K562 (cell line): ENCODE measurements at regions not wholly inside any gene's neighbourhood (a gene's known extent, or its start where the extent isn't known, plus 50 kb on each side); places are given as distances from the start of the nearest gene placed in this dataset.

Experiments used
- ATAC-seq: fragments of 200-7000 bp; cut with Tn5 transposase; 3 replicates; pipeline ENCODE4 v1.9.1; 2020; ENCODE audit warnings: moderate library complexity
- BruUV-seq: library from RNA; stranded (reverse); fragments of 400-500 nt; replicated peaks from 2 replicates; lab custom pipeline; 2021; lab: Mats Ljungman, UMichigan
- CTCF ChIA-PET: fragments of 300-600 bp; formaldehyde crosslinking; extraction: SDS; loops from one replicate; lab custom pipeline; 2021; ENCODE audit warnings: low intra/inter-chr PET ratio; lab: Yijun Ruan, JAX
- POLR2A ChIA-PET: fragments of 300-600, 350-650 bp; sonication (Branson Sonifier 250); formaldehyde crosslinking; extraction: SDS; loops from one replicate; lab custom pipeline; 2021; ENCODE audit warnings: antibody characterized with exemption, inconsistent platforms; lab: Yijun Ruan, JAX
- DNase-seq, 4 experiments: peaks; one replicate each; pipeline versions ENCODE4 v3.0.0 to v3.0.0-alpha.2; 2011 to 2018; ENCODE audit warnings: low spot score in 3 of 4, mixed read lengths in 3 of 4; ENCODE audit errors: extremely low read depth in 1 of 4
- FAIRE-seq: peaks from 2 replicates; lab custom pipeline; 2011; peaks lifted over from hg19 to GRCh38; lab: Jason Lieb, UNC
- H2AFZ ChIP-seq: 2 replicates; pipeline ENCODE4 v1.6.0; 2011; ENCODE audit warnings: low read depth, low read length, control low read depth, inconsistent platforms
- H3K27ac ChIP-seq: fragments of 200-600 bp; 3 replicates; pipeline ENCODE4 v1.8.0; 2011; ENCODE audit warnings: low read depth, mild to moderate bottlenecking, control low read depth, inconsistent platforms, low read length, moderate library complexity, mixed read lengths; ENCODE audit errors: extremely low read depth
- H3K27me3 ChIP-seq, 2 experiments: fragments of 300-600 bp in 1 of 2; 2 replicates in 1 of 2; 3 replicates in 1 of 2; pipeline versions ENCODE4 v1.6.0 to v1.8.0; 2011; ENCODE audit warnings: inconsistent platforms in 2 of 2, low read length in 2 of 2, mild to moderate bottlenecking in 1 of 2, mixed read lengths in 1 of 2, moderate library complexity in 1 of 2; ENCODE audit not compliant: control insufficient read depth in 2 of 2, insufficient read depth in 2 of 2
- H3K36me3 ChIP-seq: fragments of 300-600 bp; 3 replicates; pipeline ENCODE4 v1.8.0; 2011; ENCODE audit warnings: mild to moderate bottlenecking, low read length, inconsistent platforms; ENCODE audit not compliant: control insufficient read depth, insufficient read depth
- H3K4me1 ChIP-seq, 2 experiments: fragments of 200-600 bp in 1 of 2; replicated peaks in 1 of 2; 2 replicates in 1 of 2; 3 replicates in 1 of 2; pipeline versions ENCODE4 v1.5.1 to v1.8.0; 2011; ENCODE audit warnings: inconsistent platforms in 2 of 2, low read length in 2 of 2, mild to moderate bottlenecking in 1 of 2, mixed read lengths in 1 of 2, moderate library complexity in 1 of 2; ENCODE audit not compliant: control insufficient read depth in 2 of 2, insufficient read depth in 2 of 2
- H3K4me2 ChIP-seq: 2 replicates; pipeline ENCODE4 v1.6.1; 2011; ENCODE audit warnings: low read length, control low read depth, inconsistent platforms, mixed read lengths; ENCODE audit not compliant: insufficient read depth
- H3K4me3 ChIP-seq: fragments of 200-600 bp; sonication (generic), shearing (Covaris generic); 2 replicates; pipeline ENCODE4 v1.5.1; 2016; ENCODE audit warnings: control low read depth, inconsistent platforms
- H3K79me2 ChIP-seq: fragments of 200-600 bp; 3 replicates; pipeline ENCODE4 v1.8.0; 2011; ENCODE audit warnings: low read length, inconsistent platforms; ENCODE audit not compliant: control insufficient read depth, insufficient read depth
- H3K9ac ChIP-seq, 2 experiments: 2 replicates each; pipeline versions ENCODE4 v1.6.0 to v1.6.1; 2011; ENCODE audit warnings: low read depth in 2 of 2, low read length in 2 of 2, control low read depth in 1 of 2, inconsistent platforms in 1 of 2, mild to moderate bottlenecking in 1 of 2, mixed read lengths in 1 of 2; ENCODE audit not compliant: insufficient read depth in 1 of 2
- H3K9me1 ChIP-seq: one replicate; pipeline ENCODE4 v1.6.0; 2011; ENCODE audit warnings: inconsistent platforms, mild to moderate bottlenecking, low read length, moderate library complexity; ENCODE audit not compliant: control insufficient read depth, insufficient read depth
- H3K9me3 ChIP-seq: replicated peaks from 2 replicates; pipeline ENCODE4 v1.5.1; 2011; ENCODE audit warnings: low read depth, low read length, inconsistent platforms; ENCODE audit not compliant: control insufficient read depth, insufficient read depth
- H4K20me1 ChIP-seq: replicated peaks from 2 replicates; pipeline ENCODE4 v1.6.1; 2011; ENCODE audit warnings: low read length, inconsistent platforms, mixed read lengths; ENCODE audit not compliant: control insufficient read depth, insufficient read depth
- CBFA2T2 ChIP-seq: fragments of 450-650 bp; conservative IDR thresholded peaks from 2 replicates; pipeline ENCODE4 v1.6.1; 2017; ENCODE audit warnings: mild to moderate bottlenecking
- CBX1 ChIP-seq: sonication (generic); IDR thresholded peaks from 2 replicates; pipeline ENCODE4 v1.6.1; 2016; ENCODE audit warnings: antibody characterized with exemption, low read depth, mild to moderate bottlenecking
- GABPA ChIP-seq: fragments of 200-800 bp; sonication (Bioruptor generic); conservative IDR thresholded peaks from 2 replicates; pipeline ENCODE4 v1.6.1; 2016; ENCODE audit warnings: low read depth, missing genetic modification characterization, missing compliant biosample characterization
- KLF1 ChIP-seq: fragments of 450-650 bp; IDR thresholded peaks from 2 replicates; pipeline ENCODE4 v1.6.1; 2016; ENCODE audit warnings: missing genetic modification characterization, missing compliant biosample characterization
- KLF13 ChIP-seq: fragments of 450-650 bp; IDR thresholded peaks from 2 replicates; pipeline ENCODE4 v1.6.1; 2016; ENCODE audit warnings: missing genetic modification characterization, low read depth, mild to moderate bottlenecking, missing compliant biosample characterization, moderate library complexity, borderline replicate concordance
- LCOR ChIP-seq: sonication (generic); formaldehyde crosslinking; IDR thresholded peaks from 2 replicates; pipeline ENCODE4 v1.8.0; 2022; ENCODE audit warnings: mild to moderate bottlenecking, missing genetic modification reagents
- NR2C1 ChIP-seq, 2 experiments: fragments of 450-650 bp; IDR thresholded peaks; 2 replicates each; pipeline ENCODE4 v1.6.1; 2017; ENCODE audit warnings: mild to moderate bottlenecking in 2 of 2, antibody characterized with exemption in 1 of 2, inconsistent platforms in 1 of 2, missing compliant biosample characterization in 1 of 2, missing genetic modification characterization in 1 of 2
- OTX1 ChIP-seq: fragments of 450-650 bp; formaldehyde crosslinking; IDR thresholded peaks from 2 replicates; pipeline ENCODE4 v1.4.0; 2022; ENCODE audit warnings: mild to moderate bottlenecking
- POLR2H ChIP-seq: IDR thresholded peaks from 2 replicates; pipeline ENCODE4 v1.6.1; 2016; ENCODE audit warnings: missing genetic modification characterization, low read depth, mild to moderate bottlenecking, control low read depth, missing compliant biosample characterization, moderate library complexity
- SREBF2 ChIP-seq: sonication (generic); formaldehyde crosslinking; IDR thresholded peaks from 2 replicates; pipeline ENCODE4 v1.4.0; 2020; ENCODE audit warnings: mild to moderate bottlenecking, missing genetic modification reagents
- TCF3 ChIP-seq: sonication (generic); formaldehyde crosslinking; IDR thresholded peaks from 2 replicates; pipeline ENCODE4 v1.4.0; 2020; ENCODE audit warnings: mild to moderate bottlenecking, missing genetic modification reagents
- ZFPM2 ChIP-seq: fragments of 250-450 bp; sonication (Bioruptor Pico); IDR thresholded peaks from 2 replicates; pipeline ENCODE4 v1.5.1; 2022; ENCODE audit warnings: mild to moderate bottlenecking
- ZSCAN29 ChIP-seq: fragments of 450-650 bp; IDR thresholded peaks from 2 replicates; pipeline ENCODE4 v1.6.1; 2017
- WGBS: fragments of 100-300 bp; shearing (Covaris generic); methylation state at CpG from one replicate; pipeline ENCODE4 v1.1.6; 2016; ENCODE audit warnings: low coverage, mixed read lengths; ENCODE audit not compliant: insufficient coverage; ENCODE audit errors: missing lambda C conversion rate; 5-methylcytosine and 5-hydroxymethylcytosine counted together
- in situ Hi-C: fragments of 300-500 bp; cut with MboI; formaldehyde crosslinking; loops from 4 replicates; pipeline ENCODE4 v1.15.0; 2018; ENCODE audit warnings: inconsistent platforms, mixed read lengths
- intact Hi-C: fragments of 100-400 bp; cut with micrococcal nuclease; formaldehyde crosslinking; loops from 2 replicates; pipeline ENCODE4 v1.14.2; 2022
- TF ChIP-seq, protein P1 (sequence below), 2 experiments: fragments of 450-650 bp in 1 of 2; sonication (generic) in 1 of 2; formaldehyde crosslinking; conservative IDR thresholded peaks; 2 replicates each; pipeline versions ENCODE4 v1.4.0 to v1.8.1; 2020 to 2022; ENCODE audit warnings: mild to moderate bottlenecking in 1 of 2, missing genetic modification reagents in 1 of 2
- TF ChIP-seq, protein P2 (sequence below): sonication (generic); formaldehyde crosslinking; IDR thresholded peaks from 2 replicates; pipeline ENCODE4 v1.8.1; 2023; ENCODE audit warnings: missing genetic modification reagents, mild to moderate bottlenecking, borderline replicate concordance
- TF ChIP-seq, protein P3 (sequence below): fragments of 250-450 bp; sonication (Bioruptor Pico); IDR thresholded peaks from 2 replicates; pipeline ENCODE4 v1.5.0; 2021; ENCODE audit warnings: mild to moderate bottlenecking, borderline replicate concordance

DNA sequence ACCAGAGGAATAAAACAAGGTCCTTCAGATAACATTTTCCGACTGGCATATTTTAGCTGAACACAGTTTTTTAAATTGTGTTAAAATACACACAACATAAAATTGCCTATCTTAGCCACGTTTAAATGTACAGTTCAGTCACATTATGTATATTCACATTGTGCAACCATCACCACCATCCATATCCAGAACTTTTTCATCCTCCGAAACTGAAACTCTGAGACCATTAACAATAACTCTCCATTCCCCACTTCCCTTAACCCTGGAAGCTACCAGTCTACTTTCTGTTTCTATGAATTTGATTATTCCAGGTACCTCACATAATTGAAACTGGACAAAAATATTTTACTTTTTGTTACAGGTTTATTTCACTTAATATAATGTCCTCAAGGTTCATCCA is 213.3 kb downstream of the ETS1 start:
- H3K9me1 ChIP-seq: no peaks in the 10 kb centered on the region
- no peak overlapping the region for H3K9ac ChIP-seq
- intact Hi-C loops (no loop called here), in situ Hi-C loops (no loop called here)
- H3K79me2 ChIP-seq: no peaks in the 10 kb centered on the region
- no peaks in the 10 kb centered on the region for H3K27me3 ChIP-seq
- H3K27ac ChIP-seq: no peak overlapping the region
- BruUV-seq: no TSS peak
- TF ChIP-seq KLF1 (tag): no peak
- TF ChIP-seq SREBF2 (CRISPR knock-in tag): no peak
- TF ChIP-seq, protein P1, sequence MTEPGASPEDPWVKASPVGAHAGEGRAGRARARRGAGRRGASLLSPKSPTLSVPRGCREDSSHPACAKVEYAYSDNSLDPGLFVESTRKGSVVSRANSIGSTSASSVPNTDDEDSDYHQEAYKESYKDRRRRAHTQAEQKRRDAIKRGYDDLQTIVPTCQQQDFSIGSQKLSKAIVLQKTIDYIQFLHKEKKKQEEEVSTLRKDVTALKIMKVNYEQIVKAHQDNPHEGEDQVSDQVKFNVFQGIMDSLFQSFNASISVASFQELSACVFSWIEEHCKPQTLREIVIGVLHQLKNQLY (CRISPR knock-in tag; conservative IDR thresholded peaks at IDR 0.05): no peak
- TF ChIP-seq, protein P2, sequence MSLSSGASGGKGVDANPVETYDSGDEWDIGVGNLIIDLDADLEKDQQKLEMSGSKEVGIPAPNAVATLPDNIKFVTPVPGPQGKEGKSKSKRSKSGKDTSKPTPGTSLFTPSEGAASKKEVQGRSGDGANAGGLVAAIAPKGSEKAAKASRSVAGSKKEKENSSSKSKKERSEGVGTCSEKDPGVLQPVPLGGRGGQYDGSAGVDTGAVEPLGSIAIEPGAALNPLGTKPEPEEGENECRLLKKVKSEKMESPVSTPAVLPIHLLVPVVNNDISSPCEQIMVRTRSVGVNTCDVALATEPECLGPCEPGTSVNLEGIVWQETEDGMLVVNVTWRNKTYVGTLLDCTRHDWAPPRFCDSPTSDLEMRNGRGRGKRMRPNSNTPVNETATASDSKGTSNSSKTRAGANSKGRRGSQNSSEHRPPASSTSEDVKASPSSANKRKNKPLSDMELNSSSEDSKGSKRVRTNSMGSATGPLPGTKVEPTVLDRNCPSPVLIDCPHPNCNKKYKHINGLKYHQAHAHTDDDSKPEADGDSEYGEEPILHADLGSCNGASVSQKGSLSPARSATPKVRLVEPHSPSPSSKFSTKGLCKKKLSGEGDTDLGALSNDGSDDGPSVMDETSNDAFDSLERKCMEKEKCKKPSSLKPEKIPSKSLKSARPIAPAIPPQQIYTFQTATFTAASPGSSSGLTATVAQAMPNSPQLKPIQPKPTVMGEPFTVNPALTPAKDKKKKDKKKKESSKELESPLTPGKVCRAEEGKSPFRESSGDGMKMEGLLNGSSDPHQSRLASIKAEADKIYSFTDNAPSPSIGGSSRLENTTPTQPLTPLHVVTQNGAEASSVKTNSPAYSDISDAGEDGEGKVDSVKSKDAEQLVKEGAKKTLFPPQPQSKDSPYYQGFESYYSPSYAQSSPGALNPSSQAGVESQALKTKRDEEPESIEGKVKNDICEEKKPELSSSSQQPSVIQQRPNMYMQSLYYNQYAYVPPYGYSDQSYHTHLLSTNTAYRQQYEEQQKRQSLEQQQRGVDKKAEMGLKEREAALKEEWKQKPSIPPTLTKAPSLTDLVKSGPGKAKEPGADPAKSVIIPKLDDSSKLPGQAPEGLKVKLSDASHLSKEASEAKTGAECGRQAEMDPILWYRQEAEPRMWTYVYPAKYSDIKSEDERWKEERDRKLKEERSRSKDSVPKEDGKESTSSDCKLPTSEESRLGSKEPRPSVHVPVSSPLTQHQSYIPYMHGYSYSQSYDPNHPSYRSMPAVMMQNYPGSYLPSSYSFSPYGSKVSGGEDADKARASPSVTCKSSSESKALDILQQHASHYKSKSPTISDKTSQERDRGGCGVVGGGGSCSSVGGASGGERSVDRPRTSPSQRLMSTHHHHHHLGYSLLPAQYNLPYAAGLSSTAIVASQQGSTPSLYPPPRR (CRISPR knock-in tag): no peak
- no peak for TF ChIP-seq ZFPM2 (CRISPR knock-in tag)
- no peak for TF ChIP-seq OTX1 (CRISPR knock-in tag)
- TF ChIP-seq LCOR: no peak
- no peak for TF ChIP-seq NR2C1 (IDR thresholded peaks at IDR 0.05)
- TF ChIP-seq NR2C1 (tag; IDR thresholded peaks at IDR 0.05): no peak
- TF ChIP-seq CBFA2T2: no peak
- no peak for TF ChIP-seq GABPA (tag)
- no peak for TF ChIP-seq ZSCAN29
- TF ChIP-seq TCF3 (CRISPR knock-in tag): no peak
- TF ChIP-seq CBX1: no peak
- TF ChIP-seq POLR2H: no peak
- TF ChIP-seq KLF13: no peak
- TF ChIP-seq, protein P3, sequence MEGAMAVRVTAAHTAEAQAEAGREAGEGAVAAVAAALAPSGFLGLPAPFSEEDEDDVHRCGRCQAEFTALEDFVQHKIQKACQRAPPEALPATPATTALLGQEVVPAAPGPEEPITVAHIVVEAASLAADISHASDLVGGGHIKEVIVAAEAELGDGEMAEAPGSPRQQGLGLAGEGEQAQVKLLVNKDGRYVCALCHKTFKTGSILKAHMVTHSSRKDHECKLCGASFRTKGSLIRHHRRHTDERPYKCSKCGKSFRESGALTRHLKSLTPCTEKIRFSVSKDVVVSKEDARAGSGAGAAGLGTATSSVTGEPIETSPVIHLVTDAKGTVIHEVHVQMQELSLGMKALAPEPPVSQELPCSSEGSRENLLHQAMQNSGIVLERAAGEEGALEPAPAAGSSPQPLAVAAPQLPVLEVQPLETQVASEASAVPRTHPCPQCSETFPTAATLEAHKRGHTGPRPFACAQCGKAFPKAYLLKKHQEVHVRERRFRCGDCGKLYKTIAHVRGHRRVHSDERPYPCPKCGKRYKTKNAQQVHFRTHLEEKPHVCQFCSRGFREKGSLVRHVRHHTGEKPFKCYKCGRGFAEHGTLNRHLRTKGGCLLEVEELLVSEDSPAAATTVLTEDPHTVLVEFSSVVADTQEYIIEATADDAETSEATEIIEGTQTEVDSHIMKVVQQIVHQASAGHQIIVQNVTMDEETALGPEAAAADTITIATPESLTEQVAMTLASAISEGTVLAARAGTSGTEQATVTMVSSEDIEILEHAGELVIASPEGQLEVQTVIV (CRISPR knock-in tag): no peak
- H3K4me1 ChIP-seq: no peaks in the 10 kb centered on the region
- ATAC-seq (no peak), FAIRE-seq (no peak), DNase-seq (no peak)
- no peak overlapping the region for H3K4me3 ChIP-seq
- H3K4me2 ChIP-seq: no peak overlapping the region
- WGBS: 2% methylated on average over 3 of the region's 3 CpGs
- H2AFZ ChIP-seq: no peak overlapping the region
- H4K20me1 ChIP-seq: no peaks in the 10 kb centered on the region
- CTCF ChIA-PET: no interaction called here
- POLR2A ChIA-PET: no interaction called here
- no peaks in the 10 kb centered on the region for H3K36me3 ChIP-seq
- no peaks in the 10 kb centered on the region for H3K9me3 ChIP-seq
